Progenitor cell of endocrine pancreas (in vitro differentiated cells): ENCODE measurements at regions not wholly inside any gene's neighbourhood (a gene's known extent, or its start where the extent isn't known, plus 50 kb on each side); places are given as distances from the start of the nearest gene placed in this dataset.

Experiments
- DNase-seq: peaks from one replicate; pipeline ENCODE4 v3.0.0; 2021; ENCODE audit warnings: low spot score; ENCODE audit not compliant: unreplicated experiment
- H3K27ac Mint-ChIP-seq: 2 replicates; pipeline ENCODE4 v1.8.0; 2021; ENCODE audit warnings: mild to moderate bottlenecking, moderate library complexity, mixed read lengths
- H3K27me3 Mint-ChIP-seq: 2 replicates; pipeline ENCODE4 v1.8.0; 2021; ENCODE audit warnings: mixed read lengths
- H3K36me3 Mint-ChIP-seq: 2 replicates; pipeline ENCODE4 v1.8.0; 2022; ENCODE audit warnings: mixed read lengths; ENCODE audit not compliant: insufficient read depth
- H3K4me1 Mint-ChIP-seq: 2 replicates; pipeline ENCODE4 v1.8.0; 2021; ENCODE audit warnings: low read depth, mixed read lengths
- H3K4me3 Mint-ChIP-seq: 2 replicates; pipeline ENCODE4 v1.8.0; 2021; ENCODE audit warnings: low read depth, mild to moderate bottlenecking, moderate library complexity, mixed read lengths
- H3K9me3 Mint-ChIP-seq: 2 replicates; pipeline ENCODE4 v1.8.0; 2021; ENCODE audit warnings: low read depth, mixed read lengths
- CTCF ChIP-seq: fragments of 200-600 bp; sonication (generic); IDR thresholded peaks from one replicate; pipeline ENCODE4 v1.5.0; 2021; ENCODE audit warnings: antibody characterized with exemption, mild to moderate bottlenecking; ENCODE audit not compliant: unreplicated experiment

DNA sequence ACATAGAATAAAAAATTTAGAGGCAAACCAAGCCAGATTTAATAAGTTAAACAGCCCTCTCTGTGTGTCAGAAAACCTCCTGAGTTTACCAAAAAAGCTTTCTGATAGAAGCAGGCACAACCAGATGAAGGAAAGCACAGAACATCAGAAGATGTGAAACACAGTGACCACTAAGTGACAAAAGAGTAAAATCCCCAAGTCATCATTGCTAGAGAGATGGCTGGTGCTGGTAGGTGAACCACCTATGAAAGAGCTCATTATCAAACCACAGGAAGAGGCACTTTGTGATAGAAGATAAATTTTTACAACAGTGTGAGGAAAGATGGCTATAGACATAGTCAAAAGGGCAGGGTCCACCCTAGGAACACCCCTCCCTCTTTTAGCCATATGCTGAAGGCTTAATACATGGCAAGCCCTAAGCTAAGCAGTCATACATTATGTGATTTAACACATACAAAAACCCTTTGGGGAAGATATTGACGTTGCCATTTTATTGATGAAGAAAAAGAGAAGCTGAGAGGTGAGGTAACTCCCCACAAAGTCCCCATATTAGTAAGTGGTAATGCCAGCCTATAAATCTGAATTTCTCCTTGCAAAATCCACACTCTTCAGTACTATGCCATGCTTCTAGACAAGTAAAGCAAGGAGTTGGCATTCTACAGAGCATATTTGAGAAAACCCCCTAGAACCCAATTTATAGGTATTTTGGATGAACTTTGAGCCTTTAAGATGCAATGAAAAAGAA is 449.9 kb downstream of the LRIG3 start:
- TF ChIP-seq CTCF: no peak
- Mint-ChIP-seq H3K27me3 (no peaks in the 10 kb centered on the region), H3K36me3 (peaks cover 5% of the 10 kb centered on the region), H3K27ac (no peak overlapping the region), H3K4me1 (peaks cover 12% of the 10 kb centered on the region), H3K4me3 (no peak overlapping the region), H3K9me3 (peaks cover 23% of the 10 kb centered on the region)
- DNase-seq: no peak

DNA sequence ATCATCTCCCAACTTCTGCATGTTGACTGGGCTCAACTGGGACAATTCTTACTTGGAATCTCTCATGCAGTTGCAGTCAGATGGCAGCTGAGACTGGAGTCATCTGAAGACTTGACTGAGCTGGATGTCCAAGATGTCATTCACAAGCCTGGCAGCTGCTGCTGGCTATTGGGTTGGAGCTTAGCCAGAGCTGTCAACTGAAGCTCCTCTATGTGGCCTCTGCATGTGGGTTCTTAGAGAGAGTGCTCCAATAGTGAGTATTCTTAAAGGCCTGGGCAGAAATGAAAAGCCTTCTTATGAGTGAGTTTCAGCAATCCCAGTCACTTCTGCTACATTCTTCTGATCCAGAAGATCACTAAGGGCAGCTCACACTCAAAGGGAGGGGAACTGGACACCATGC is 440.9 kb downstream of the LRIG3 start:
- H3K27me3 Mint-ChIP-seq: no peaks in the 10 kb centered on the region
- no peak for TF ChIP-seq CTCF
- H3K36me3 Mint-ChIP-seq: no peaks in the 10 kb centered on the region
- peaks cover 6% of the 10 kb centered on the region for H3K9me3 Mint-ChIP-seq
- DNase-seq: no peak
- H3K4me3 Mint-ChIP-seq: no peak overlapping the region
- H3K4me1 Mint-ChIP-seq: peaks cover 3% of the 10 kb centered on the region
- H3K27ac Mint-ChIP-seq: no peak overlapping the region

GRCh38 chr12:58481811-58482210 is 438.5 kb downstream of the LRIG3 start:
- Mint-ChIP-seq H3K36me3 (no peaks in the 10 kb centered on the region), H3K27me3 (no peaks in the 10 kb centered on the region), H3K27ac (no peak overlapping the region), H3K9me3 (no peaks in the 10 kb centered on the region), H3K4me1 (peaks cover 3% of the 10 kb centered on the region), H3K4me3 (no peak overlapping the region)
- no peak for TF ChIP-seq CTCF
- DNase-seq: no peak

DNA sequence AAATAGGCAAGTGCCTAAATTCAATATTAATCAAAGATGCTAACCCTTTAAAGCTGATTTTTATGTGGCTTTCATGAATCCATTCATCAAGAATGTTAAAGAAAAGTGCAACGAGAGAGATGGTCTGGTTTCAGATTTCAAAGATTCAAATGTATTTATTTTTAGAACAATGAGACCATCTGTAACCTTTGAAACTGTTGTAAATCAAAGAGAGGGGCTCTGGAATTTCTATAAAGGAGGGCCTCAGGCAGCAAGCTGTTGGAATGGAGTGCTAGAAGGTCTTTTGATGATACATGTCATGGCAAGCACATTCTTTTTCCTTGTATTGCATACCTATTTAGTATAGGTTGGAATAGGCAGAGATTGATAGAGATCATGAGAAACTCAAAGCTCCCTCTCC is 433.0 kb downstream of the LRIG3 start:
- Mint-ChIP-seq H3K4me1 (peaks cover 19% of the 10 kb centered on the region), H3K9me3 (no peaks in the 10 kb centered on the region)

GRCh38 chr12:58487678-58488161 is 432.6 kb downstream of the LRIG3 start:
- no peak for DNase-seq
- Mint-ChIP-seq H3K4me1 (peaks cover 19% of the 10 kb centered on the region), H3K27me3 (no peaks in the 10 kb centered on the region), H3K27ac (no peak overlapping the region), H3K4me3 (no peak overlapping the region), H3K9me3 (no peaks in the 10 kb centered on the region), H3K36me3 (no peaks in the 10 kb centered on the region)
- no peak for TF ChIP-seq CTCF

More for the DNA sequence above, 433.0 kb downstream of the LRIG3 start:
- Mint-ChIP-seq H3K36me3 (no peaks in the 10 kb centered on the region), H3K27me3 (no peaks in the 10 kb centered on the region), H3K27ac (no peak overlapping the region), H3K4me3 (no peak overlapping the region)
- DNase-seq: no peak
- TF ChIP-seq CTCF: no peak
